HCT116 (cell line): ENCODE measurements at regions not wholly inside any gene's neighbourhood (a gene's known extent, or its start where the extent isn't known, plus 50 kb on each side); places are given as distances from the start of the nearest gene placed in this dataset.

ENCODE experiments used
- CTCF ChIP-seq, 3 experiments: fragments of 200-600 bp in 1 of 3; sonication (generic) in 1 of 3; IDR thresholded peaks in 2 of 3; conservative IDR thresholded peaks in 1 of 3; 2 replicates each; pipeline ENCODE4 v1.5.1; 2012 to 2017; ENCODE audit warnings: low read depth in 2 of 3, low read length in 2 of 3, antibody characterized with exemption in 1 of 3, borderline replicate concordance in 1 of 3, control low read depth in 1 of 3, mild to moderate bottlenecking in 1 of 3, mixed read lengths in 1 of 3, mixed run types in 1 of 3, moderate library complexity in 1 of 3; ENCODE audit not compliant: insufficient read depth in 1 of 3
- EGR1 ChIP-seq: IDR thresholded peaks from 2 replicates; pipeline ENCODE4 v1.6.1; 2012; ENCODE audit warnings: low read depth
- EZH2phosphoT487 ChIP-seq: fragments of 200-600 bp; IDR thresholded peaks from 2 replicates; pipeline ENCODE4 v1.6.1; 2018; ENCODE audit warnings: antibody characterized with exemption, borderline replicate concordance
- POLR2A ChIP-seq: IDR thresholded peaks from 2 replicates; pipeline ENCODE4 v1.7.0; 2011; ENCODE audit warnings: borderline replicate concordance; ENCODE audit not compliant: insufficient read depth, insufficient read length; ENCODE audit errors: extremely low read depth
- POLR2AphosphoS5 ChIP-seq: IDR thresholded peaks from 2 replicates; pipeline ENCODE4 v1.6.1; 2011; ENCODE audit warnings: mild to moderate bottlenecking, low read depth, low read length, moderate library complexity
- REST ChIP-seq: IDR thresholded peaks from 2 replicates; pipeline ENCODE4 v1.6.1; 2012; ENCODE audit warnings: low read depth
- YY1 ChIP-seq: IDR thresholded peaks from 2 replicates; pipeline ENCODE4 v1.6.1; 2011; ENCODE audit warnings: low read length, low read depth, moderate library complexity, mild to moderate bottlenecking; ENCODE audit not compliant: insufficient replicate concordance; ENCODE audit errors: extremely low read depth
- ZBTB33 ChIP-seq: IDR thresholded peaks from 2 replicates; pipeline ENCODE4 v1.6.1; 2011; ENCODE audit warnings: mild to moderate bottlenecking, low read length, moderate library complexity; ENCODE audit not compliant: insufficient replicate concordance; ENCODE audit errors: extremely low read depth
- ZNF274 ChIP-seq: fragments of 200-500 bp; sonication (Bioruptor generic); IDR thresholded peaks from 2 replicates; pipeline ENCODE4 v1.6.1; 2014; ENCODE audit warnings: mild to moderate bottlenecking, low read depth, low read length, inconsistent platforms

GRCh38 chr11:104736502-104736901 lies 161.8 kb downstream of the CASP12 start:
- no peak for TF ChIP-seq POLR2A
- no peak for TF ChIP-seq CTCF (IDR thresholded peaks at IDR 0.05 in 2 of 3, conservative IDR thresholded peaks at IDR 0.05 in 1 of 3; ENCODE audit: borderline replicate concordance in 1 of 3, insufficient read depth in 1 of 3, low read depth in 2 of 3, low read length in 2 of 3)
- TF ChIP-seq POLR2AphosphoS5, result no peak
- no peak for TF ChIP-seq YY1
- TF ChIP-seq REST, result no peak
- TF ChIP-seq ZBTB33, result no peak
- no peak for TF ChIP-seq EGR1
- no peak for TF ChIP-seq EZH2phosphoT487
- no peak for TF ChIP-seq ZNF274
